Peyer's patch (tissue), 4 donors: ENCODE measurements at regions not wholly inside any gene's neighbourhood (a gene's known extent, or its start where the extent isn't known, plus 50 kb on each side); places are given as distances from the start of the nearest gene placed in this dataset.
"Not testable (repeated sequence)": the region's sequence is repeated elsewhere in the genome, so short reads cannot be mapped to it uniquely, and the experiment has no call there.

Experiments
- DNase-seq, 3 donors: peaks; one replicate each; pipeline ENCODE4 v3.0.0-alpha.2; 2017 to 2019
- H3K27ac ChIP-seq, 4 donors: fragments of 200-600 bp; sonication (generic); one replicate each; pipeline ENCODE4 v1.5.1; 2016 to 2019
- H3K27me3 ChIP-seq, 2 donors: fragments of 200-600 bp; sonication (generic); one replicate each; pipeline ENCODE4 v1.5.1; 2019
- H3K36me3 ChIP-seq, 3 donors: fragments of 200-600 bp; sonication (generic); one replicate each; pipeline ENCODE4 v1.5.1; 2016 to 2019
- H3K4me1 ChIP-seq, 4 donors: fragments of 200-600 bp; sonication (generic); one replicate each; pipeline ENCODE4 v1.5.1; 2016 to 2019
- H3K4me3 ChIP-seq, 4 donors: fragments of 200-600 bp; sonication (generic); 1 replicate in 3 of 4; 2 replicates in 1 of 4; pipeline ENCODE4 v1.5.1; 2016 to 2019; ENCODE audit warnings: mild to moderate bottlenecking in 1 of 4
- H3K9me3 ChIP-seq, 4 donors: fragments of 200-600 bp; sonication (generic); one replicate each; pipeline ENCODE4 v1.5.1; 2016 to 2019; ENCODE audit warnings: mild to moderate bottlenecking in 1 of 4
- CTCF ChIP-seq, 6 experiments: fragments of 450-650 bp in 4 of 6; fragments of 200-600 bp in 2 of 6; sonication (generic) in 1 of 6; IDR thresholded peaks; one replicate each; pipeline ENCODE4 v1.5.1; 2017 to 2019; ENCODE audit warnings: antibody characterized with exemption in 6 of 6, mild to moderate bottlenecking in 3 of 6, moderate library complexity in 1 of 6
- POLR2A ChIP-seq, 2 donors: fragments of 450-650 bp; IDR thresholded peaks; one replicate each; pipeline ENCODE4 v1.5.1; 2017; ENCODE audit warnings: antibody characterized with exemption in 2 of 2, mild to moderate bottlenecking in 2 of 2, moderate library complexity in 2 of 2

DNA sequence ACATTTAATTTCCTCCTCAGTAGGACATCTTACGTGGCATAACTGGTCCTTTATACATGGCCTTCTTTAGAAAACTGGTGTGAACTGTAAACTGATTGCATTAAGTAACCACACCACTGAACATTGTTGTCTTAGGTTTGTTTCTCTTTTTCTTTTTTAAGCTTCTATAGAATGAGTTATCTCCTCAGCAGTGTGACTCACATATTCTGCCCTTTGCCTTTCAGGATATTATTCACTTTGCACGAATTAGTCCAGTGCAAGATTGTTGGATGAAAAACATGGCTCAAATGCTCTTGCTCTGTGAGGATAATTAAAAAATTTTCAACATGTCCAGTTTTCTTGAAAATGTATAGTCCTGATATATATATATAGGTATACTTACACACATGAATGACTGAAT is 147.6 kb downstream of the KBTBD8 start:
- H3K27ac ChIP-seq = no peak overlapping the region
- no peaks in the 10 kb centered on the region for H3K9me3 ChIP-seq
- no peaks in the 10 kb centered on the region for H3K36me3 ChIP-seq
- H3K4me1 ChIP-seq = no peaks in the 10 kb centered on the region
- no peak for TF ChIP-seq POLR2A (IDR thresholded peaks at IDR 0.05)
- no peak for TF ChIP-seq CTCF (IDR thresholded peaks at IDR 0.05)
- DNase-seq = no peak
- H3K4me3 ChIP-seq = no peak overlapping the region
- no peaks in the 10 kb centered on the region for H3K27me3 ChIP-seq

GRCh38 chr3:67154429-67154828 is 156.3 kb downstream of the KBTBD8 start:
- no peaks in the 10 kb centered on the region for H3K36me3 ChIP-seq
- H3K4me1 ChIP-seq = no peaks in the 10 kb centered on the region
- H3K27ac ChIP-seq = no peak overlapping the region
- no peaks in the 10 kb centered on the region for H3K9me3 ChIP-seq
- H3K27me3 ChIP-seq = no peaks in the 10 kb centered on the region
- H3K4me3 ChIP-seq = no peak overlapping the region
- no peak for TF ChIP-seq POLR2A (IDR thresholded peaks at IDR 0.05)
- DNase-seq = no peak

GRCh38 chr3:67167481-67167880 is 169.4 kb downstream of the KBTBD8 start:
- no peaks in the 10 kb centered on the region for H3K4me1 ChIP-seq
- H3K9me3 ChIP-seq = no peaks in the 10 kb centered on the region
- TF ChIP-seq CTCF (IDR thresholded peaks at IDR 0.05) (no peak), POLR2A (IDR thresholded peaks at IDR 0.05) (no peak)
- DNase-seq = no peak
- no peak overlapping the region for H3K27ac ChIP-seq
- H3K27me3 ChIP-seq = no peaks in the 10 kb centered on the region
- H3K36me3 ChIP-seq = no peaks in the 10 kb centered on the region
- no peak overlapping the region for H3K4me3 ChIP-seq

DNA sequence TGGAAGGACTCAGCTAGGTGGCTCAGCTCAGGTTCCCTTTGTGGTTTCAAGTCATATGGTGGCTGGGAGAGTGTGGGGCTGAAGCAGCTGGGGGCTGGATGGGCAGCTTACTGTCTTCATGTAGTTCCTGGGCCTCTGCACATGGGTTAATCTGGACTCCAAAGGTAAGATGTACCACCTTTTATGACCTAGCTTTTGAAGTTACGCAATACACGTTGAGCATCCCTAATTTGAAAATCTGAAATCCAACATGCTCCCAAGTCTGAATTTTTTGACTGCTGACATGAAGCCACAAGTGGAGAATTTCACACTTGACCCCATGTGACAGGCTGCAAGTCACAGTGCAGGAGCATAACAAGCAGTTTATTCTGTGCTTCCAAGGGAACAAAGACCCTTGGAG is 173.7 kb downstream of the KBTBD8 start:
- Histone ChIP-seq H3K36me3 (no peaks in the 10 kb centered on the region), H3K4me3 (no peak overlapping the region), H3K27me3 (no peaks in the 10 kb centered on the region), H3K27ac (no peak overlapping the region), H3K9me3 (no peaks in the 10 kb centered on the region), H3K4me1 (no peaks in the 10 kb centered on the region)
- TF ChIP-seq POLR2A (IDR thresholded peaks at IDR 0.05) = no peak
- no peak for TF ChIP-seq CTCF (IDR thresholded peaks at IDR 0.05)
- no peak for DNase-seq

DNA sequence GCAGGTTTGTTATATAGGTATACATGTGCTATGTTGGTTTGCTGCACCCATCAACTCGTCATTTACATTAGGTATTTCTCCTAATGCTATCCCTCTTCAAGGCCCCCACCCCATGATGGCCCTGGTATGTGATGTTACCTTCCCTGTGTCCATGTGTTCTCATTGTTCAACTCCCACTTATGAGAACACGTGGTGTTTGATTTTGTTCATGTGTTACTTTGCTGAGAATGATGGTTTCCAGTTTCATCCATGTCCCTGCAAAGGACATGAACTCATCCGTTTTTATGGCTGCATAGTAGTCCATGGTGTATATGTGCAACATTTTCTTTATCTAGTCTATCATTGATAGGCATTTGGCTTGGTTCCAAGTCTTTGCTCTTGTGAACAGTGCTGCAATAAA is 175.0 kb downstream of the KBTBD8 start:
- not testable (repeated sequence) for H3K4me1 ChIP-seq, H3K27ac ChIP-seq, DNase-seq, H3K36me3 ChIP-seq, H3K9me3 ChIP-seq, H3K27me3 ChIP-seq, H3K4me3 ChIP-seq

- Histone ChIP-seq H3K27ac (no peak overlapping the region), H3K27me3 (no peaks in the 10 kb centered on the region), H3K4me3 (no peak overlapping the region), H3K36me3 (no peaks in the 10 kb centered on the region), H3K9me3 (no peaks in the 10 kb centered on the region), H3K4me1 (no peaks in the 10 kb centered on the region)
- no peak for DNase-seq
- no peak for TF ChIP-seq CTCF (IDR thresholded peaks at IDR 0.05)
- TF ChIP-seq POLR2A (IDR thresholded peaks at IDR 0.05) = no peak
Measured at GRCh38 chr3:67176396-67176795, 178.3 kb downstream of the KBTBD8 start.

GRCh38 chr3:67192466-67192865 is 194.4 kb downstream of the KBTBD8 start:
- Histone ChIP-seq H3K9me3 (no peaks in the 10 kb centered on the region), H3K36me3 (no peaks in the 10 kb centered on the region), H3K4me1 (no peaks in the 10 kb centered on the region), H3K27me3 (no peaks in the 10 kb centered on the region), H3K4me3 (no peak overlapping the region), H3K27ac (no peak overlapping the region)
- TF ChIP-seq POLR2A (IDR thresholded peaks at IDR 0.05) (no peak), CTCF (IDR thresholded peaks at IDR 0.05) (no peak)
- no peak for DNase-seq
